T-helper 1 cell (primary cell): ENCODE measurements at regions not wholly inside any gene's neighbourhood (a gene's known extent, or its start where the extent isn't known, plus 50 kb on each side); places are given as distances from the start of the nearest gene placed in this dataset.

ENCODE experiments used
- DNase-seq, 5 donors: peaks; one replicate each; pipeline ENCODE4 v3.0.0-alpha.2; 2012 to 2020

DNA sequence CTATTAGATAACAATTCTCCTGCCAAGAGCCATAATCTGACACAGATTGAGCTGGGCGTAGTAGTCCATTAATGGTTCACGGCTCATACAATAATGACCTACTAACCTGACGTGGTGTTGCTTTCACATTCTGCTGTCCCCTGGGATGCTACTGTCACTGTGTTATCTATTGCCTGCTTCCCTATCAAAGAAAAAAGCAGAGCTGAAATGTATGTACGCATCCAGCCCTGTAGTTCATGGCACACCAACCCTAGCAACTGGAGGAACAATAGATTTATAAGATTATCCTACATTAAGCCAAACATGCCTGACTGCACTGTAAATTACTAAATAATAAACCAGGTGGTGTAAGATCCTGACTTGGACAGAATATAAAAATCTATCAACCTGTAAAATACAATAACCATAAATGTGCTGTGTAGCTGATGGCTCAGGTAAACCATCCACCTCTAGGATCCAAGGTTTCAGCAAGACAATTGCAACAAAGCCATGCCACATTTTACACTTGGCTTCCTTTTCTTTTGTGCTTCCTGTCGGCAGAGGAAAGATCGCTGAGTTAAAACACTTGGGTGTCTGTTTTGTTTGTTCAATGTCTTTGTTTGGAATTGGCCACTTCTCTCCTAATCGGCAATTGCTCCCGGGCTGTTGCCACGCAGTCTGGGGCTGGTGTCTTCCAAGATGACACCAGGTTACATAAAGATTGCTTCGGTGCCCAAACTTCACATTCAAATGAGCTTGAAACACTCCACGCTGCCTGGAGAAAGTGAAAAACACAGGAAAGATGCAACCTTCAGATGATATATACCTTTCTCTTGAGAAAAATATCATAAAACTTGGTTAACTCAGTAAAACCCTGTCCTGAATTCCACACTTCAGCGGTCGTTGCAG lies 143.9 kb upstream of the MGMT start:
- DNase-seq = no peak

DNA sequence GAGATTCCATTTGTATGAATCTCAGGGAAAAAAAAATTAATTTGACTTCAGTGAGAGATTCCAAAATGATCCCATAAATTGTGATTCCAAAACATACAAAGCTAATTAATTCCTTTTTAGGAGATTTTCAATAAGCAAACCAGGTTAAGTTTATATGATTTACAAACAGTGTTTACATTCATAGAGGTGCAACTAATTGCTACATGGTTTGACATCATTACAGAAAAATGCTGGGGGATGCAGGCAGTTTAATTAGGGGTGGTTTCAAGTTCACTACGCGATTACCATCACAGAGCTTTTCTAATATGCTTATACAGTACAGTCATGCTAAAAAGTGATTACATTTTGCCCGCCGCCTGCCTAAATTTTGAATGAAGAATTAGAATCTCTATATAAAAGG lies 143.2 kb upstream of the MGMT start:
- no peak for DNase-seq

DNA sequence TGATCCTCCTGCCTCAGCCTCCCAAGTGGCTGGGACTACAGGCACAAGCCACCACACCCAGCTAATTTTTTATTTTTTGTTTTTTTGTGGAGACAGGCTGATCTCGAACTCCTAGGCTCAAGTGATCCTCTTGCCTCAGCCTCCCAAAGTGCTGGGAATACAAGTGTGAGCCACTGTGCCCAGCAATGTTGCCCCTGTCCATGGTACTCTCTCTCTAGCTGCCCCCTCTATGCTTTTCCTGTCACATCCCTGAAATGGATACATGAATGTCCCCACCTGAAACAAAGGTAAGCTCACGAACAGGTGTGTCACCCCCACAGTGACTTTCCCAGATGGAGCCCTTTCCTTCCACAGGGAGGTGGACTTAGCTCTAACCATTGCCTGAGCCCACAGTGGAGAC lies 141.1 kb upstream of the MGMT start:
- DNase-seq = no peak

DNA sequence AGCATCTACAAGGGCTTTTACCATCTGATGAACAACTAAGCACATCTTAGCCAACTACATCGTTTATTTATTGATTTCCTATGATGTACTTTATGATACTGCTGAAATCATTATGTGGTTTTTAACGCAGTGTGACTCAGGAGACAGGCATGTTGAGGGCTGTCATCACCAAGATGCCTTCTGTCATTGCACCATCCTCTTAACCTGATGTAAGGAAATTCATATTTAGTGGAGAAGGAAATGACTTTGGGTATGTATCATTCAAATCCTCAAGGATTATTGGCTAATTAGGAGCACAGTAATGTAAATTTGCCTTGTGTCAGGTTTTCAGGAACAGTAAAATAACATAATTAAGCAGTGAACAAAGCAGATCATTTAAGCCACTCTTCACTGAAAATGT lies 138.5 kb upstream of the MGMT start:
- no peak for DNase-seq

DNA sequence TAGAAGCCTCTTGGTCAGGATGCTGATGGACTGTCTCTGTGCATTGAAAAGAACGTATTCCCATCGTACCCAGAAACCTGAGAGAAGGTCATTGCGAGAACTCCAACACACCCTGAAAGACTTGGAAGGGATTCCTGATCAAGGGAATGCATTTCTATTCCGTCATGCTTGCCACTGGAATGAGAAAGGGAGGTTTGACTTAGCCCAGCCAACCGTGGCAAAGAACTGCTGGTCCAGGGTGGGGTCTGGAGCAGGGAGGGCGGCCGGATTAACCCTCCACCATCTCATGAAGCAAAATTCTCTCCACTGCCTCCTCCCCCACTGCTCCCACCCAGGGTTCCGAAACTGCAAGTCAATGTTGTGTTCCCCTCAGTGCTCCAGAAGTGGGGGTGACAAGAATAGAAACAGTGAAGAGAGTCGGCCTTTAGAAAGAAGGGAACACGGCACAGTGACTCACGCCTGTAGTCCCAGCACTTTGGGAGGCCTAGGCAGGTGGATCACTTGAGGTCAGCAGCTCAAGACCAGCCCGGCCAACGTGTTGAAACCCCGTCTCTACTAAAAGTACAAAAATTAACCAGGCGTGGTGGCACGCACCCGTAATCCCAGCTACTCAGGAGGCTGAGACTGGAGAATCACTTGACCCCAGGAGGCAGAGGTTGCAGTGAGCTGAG lies 137.5 kb upstream of the MGMT start:
- no peak for DNase-seq

DNA sequence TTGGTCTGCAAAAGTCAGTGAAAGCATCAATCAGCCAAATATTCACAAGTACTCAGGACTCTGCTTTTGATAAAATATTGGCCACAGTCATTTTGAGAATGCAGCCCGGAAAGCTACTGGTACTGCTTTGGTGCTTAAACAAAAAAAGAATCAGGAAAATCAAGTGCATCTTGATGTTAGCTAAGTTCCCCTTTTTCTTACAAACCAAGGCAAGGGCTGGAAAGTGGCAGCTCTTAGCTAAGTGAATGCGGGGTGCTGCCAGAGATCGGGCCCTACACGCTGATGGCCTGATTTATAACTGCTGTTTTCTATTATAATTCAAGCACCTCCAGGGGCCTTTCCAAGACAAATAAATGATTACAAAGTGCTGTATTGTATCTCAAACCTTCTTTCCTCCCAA lies 136.8 kb upstream of the MGMT start:
- no peak for DNase-seq

DNA sequence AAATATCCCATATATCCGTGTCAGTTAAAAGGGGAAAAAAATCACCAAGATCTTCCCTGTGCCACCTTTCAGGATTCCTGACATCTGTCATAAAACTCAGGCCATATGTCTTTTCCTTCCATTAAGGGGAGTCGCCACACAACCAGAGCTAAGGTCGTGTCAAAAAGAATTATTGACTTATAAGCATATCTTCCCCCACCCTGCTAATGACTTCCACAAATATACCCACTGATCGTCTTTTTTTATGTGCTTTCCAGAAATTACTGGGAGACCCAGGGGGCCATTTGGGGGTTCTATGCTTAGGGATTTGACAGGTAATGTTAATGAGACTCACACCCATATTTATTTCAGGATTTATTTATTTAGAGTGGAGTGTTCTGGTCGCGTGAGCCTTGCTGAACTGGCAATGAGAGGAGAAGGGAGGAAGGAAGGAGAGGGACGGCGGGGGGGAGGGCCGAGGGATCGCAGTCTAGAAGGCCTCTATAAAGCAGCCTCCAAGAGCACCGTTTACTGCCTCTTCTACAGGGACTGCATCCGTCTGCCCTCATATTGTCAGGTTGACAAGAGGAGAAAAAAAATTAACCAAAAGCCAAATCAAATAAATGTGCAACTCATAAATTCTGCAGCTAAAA lies 135.7 kb upstream of the MGMT start:
- DNase-seq = no peak

DNA sequence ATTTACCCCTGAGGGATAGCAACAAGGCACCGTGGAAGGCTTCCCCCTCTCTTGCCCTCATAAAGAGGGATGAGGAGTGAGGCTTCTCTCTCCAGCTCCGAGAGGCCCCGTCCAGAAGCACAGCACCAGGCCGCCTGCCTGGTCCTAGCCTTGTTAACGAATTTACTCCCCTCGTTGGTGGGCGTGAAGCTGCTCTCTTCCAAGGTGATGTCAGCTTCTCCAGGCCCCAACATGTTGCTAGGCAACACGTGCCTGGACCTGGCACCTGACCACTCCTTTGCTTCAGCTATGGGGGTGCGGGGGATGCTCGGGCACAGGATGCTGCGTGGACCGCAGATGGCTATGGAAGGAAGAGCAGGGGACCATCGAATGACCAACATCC lies 135.2 kb upstream of the MGMT start:
- no peak for DNase-seq

DNA sequence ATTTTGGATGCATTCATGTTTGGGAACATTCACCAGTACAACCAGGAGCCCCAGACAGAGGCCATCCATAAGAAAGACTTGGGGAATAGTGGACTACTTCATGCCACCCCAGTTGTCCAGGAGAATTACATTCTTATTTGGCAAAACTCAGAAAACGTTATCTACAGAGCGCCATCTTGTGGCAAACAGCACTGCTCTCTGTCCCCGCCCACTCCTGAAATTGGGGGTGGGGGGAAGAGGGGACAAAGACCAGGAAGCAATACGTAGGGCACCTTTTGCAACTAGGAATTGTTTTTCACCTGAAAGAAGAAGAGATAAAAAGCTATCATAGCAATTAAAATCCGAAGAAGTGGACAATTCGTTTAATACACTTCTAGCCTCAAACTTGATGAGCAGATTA lies 134.6 kb upstream of the MGMT start:
- peak in 1 of 5 donors; percentile 1 for DNase-seq

DNA sequence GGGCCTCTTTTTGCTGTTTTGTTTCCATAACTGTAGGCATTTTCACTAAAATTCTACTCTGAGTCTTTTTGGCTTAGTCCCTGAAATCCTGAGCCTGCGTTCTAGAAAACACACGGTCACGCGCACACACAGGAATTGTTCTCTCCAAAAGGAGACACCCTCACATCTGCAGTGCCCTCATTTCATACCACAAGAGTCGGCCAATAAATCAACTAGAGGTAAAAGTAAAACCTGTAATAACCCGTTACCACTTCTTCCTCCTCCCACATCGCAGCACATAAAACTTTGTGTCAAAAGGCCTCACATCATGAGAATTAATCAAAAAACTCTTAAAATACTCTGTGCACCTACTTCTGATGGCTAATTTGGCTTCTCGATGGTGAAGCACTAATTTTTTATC lies 133.3 kb upstream of the MGMT start:
- DNase-seq = no peak

DNA sequence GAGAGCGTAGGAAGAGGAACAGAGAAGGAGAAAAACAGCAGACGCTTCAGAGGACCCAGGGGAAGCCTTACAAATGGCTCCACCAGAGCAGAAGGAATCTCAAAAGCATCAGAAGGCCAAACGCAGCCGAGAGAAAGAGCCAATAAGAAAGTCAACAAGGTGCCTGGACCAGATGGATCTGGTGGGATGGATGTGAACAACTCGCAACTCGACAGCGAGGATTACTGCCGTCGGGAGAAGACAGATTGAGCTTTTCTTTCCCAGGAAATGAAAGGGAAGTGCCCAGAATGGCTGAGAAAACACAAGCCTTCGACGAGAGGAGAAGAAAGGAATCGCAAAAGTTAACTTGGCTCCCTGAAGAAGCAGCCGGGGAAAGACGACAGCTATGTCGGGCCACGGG lies 132.8 kb upstream of the MGMT start:
- DNase-seq = no peak

DNA sequence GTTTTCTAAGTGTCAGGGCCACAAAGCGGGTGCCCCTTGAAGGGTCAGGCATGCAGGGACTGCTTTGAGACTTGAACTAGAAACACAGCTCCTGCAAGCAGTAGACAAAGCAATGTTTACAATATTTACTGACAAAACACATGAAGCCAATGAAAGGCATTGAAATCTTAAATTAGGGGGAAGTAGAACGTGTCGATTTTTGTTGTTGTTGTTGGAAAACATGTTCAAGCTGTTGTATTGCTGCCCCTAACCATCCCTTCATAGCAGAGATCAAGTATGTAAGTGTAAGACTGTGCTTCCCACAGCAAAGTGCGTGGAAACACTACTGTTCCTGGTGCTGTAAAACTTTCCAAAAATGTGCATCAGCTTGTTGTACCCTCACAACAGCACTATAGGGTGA lies 131.6 kb upstream of the MGMT start:
- no peak for DNase-seq

DNA sequence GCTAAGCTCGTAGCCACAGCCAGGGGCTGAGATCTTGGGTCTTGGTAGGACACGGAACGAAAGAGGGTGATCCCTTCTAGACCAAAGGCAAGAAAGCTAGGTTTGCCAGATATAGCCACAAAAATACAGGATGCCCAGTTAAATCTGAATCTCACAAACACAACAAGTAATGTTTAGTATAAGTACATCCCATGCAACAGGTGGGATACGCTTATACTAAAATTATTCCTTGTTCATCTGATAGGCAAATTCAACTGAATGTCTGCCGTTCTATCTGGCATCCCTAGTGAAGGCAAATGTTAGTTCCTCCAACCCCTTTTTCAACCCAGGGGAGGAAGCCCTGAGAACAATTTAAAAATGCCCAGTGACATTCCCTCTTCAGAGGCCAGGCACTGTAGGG lies 131.1 kb upstream of the MGMT start:
- no peak for DNase-seq

DNA sequence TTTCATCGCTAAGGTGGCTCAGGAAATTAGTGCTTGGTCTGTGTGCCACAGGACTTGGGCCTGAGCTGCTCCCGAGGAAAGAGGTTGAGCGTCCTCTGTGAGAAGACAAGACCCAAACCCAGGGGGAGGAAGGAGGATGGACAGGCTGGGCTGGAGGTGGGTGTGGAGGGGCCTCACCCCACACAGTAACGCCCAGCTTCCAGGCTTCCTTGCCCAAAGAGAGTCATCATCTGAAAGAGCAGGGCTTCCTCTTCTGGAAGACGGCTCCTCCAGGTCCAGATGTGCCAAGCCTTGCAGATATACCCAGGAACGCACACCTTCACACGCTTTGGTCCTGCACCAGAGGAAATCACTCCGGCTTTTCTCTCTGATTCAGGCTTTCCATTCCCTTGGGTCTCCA lies 127.8 kb upstream of the MGMT start:
- no peak for DNase-seq

DNA sequence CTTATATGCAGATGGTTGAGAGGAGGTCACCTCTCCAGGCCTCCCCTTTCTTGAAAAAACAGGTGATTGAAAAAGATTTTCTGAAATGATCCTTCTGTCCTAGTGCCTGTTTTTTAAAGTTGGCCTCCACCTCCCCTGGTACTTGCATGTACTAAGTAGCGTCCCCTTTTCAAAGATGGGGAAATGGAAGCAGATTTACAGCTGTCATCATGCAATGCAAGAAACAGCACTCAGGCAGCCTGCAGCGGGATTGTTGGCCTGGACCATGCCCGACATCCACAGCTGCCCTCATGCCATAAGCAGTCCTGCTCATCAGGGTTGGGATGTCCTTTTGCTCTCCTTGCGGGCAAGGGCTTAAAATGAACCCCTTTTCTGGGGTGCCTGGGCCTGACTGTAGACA lies 127.2 kb upstream of the MGMT start:
- DNase-seq = no peak

DNA sequence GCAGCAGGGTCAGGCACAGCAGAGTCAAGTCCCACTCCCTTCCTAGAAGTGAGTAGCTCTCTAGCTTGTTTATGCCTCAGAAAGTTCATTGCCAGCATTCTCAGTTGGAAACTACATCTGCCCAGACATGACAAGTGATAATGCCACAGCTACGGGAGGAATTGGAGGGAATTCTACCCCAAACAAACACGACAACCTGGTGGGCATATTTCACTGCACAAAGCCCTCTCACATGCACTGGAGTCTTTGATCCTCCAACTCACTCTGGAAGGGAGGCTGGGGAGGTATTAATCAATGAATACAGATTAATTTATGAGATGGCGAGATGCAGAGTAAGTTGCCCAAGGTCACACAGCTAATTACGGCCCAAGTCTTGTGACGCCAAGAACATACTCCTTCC lies 126.0 kb upstream of the MGMT start:
- DNase-seq = no peak

DNA sequence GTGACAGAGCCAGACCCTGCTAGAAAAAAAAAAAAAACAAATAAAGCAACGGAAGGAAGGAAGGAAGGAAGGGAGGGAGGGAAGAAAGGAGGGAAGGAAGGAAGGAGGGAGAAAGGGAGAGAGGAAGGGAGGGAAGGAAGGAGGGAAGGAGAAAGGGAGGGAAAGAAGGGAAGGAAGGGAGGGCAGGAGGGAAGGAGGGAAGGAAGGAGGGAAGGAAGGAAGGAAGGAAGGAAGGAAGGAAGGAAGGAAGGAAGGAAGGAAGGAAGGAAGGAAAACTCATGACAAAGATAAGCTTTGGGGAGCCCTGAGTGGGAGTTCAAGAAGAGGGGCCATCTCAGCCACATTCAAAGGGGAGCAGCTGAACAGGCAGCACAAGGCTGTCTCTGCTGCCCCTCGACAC lies 124.7 kb upstream of the MGMT start:
- DNase-seq = no peak

DNA sequence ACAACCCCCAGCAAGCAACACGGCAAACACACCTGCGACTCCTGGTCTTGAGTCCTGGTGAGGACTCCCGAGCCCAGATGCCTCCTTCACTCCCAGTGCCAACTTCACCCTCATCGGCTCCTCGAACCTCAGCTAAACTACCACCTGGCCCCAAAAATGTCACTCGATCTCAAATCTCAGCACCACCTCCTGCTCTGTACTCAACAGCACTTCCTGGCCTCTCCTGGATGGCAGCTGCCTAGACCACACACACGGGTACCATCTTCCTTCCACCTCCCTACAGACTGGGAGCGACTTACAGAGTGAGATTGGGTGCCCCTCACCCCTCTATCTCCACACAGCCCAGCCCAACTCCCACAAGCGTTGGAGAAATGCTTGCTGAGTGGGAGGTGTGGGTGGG lies 123.9 kb upstream of the MGMT start:
- no peak for DNase-seq

DNA sequence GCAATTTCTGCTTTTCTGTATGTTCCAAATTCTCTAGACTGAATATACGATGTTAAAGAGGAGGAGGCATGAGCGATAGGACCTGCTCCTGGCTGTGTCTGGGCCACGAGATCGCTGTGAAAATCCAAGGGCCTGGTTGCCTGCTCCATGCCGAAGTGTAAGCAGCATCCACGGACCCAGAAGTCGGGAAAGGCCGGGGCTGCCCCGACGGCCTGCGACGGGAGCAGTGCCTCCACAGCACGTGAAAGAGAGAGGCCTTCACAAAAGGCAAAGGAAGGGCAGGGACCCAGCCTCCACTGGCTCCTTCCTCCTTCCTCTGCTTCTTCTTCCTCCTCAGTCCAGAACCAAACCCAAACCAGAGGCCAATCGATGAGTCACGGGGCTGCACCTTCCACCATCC lies 122.9 kb upstream of the MGMT start:
- no peak for DNase-seq

DNA sequence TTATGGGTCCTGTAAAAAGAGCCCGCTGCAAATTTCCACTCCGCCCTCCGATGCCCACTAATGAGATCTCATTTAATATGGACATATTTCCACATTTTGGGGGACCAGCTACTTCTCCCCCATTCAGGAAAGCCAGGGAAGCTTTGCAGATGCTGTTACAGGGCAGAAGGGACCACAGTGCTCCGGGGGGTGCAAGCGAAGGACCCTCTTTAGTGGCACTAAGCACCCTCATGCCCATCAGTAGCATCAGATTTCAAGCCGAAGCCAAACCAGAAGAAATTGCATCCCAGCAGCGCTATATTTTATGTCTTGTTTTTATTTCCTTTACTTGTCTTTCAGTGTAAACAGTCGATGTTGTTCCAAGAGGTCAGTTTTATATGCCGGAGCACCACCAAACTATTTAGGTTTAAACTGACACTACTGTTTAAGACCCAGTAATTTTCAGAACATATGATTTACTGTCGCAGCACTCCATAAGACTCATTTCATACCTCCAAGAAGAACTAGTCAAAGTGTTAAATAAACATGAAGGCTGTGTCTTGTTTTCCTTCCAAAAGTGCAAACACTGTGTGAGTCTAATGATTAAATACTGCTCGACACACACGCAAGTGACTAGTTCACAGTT lies 122.2 kb upstream of the MGMT start:
- DNase-seq = no peak

DNA sequence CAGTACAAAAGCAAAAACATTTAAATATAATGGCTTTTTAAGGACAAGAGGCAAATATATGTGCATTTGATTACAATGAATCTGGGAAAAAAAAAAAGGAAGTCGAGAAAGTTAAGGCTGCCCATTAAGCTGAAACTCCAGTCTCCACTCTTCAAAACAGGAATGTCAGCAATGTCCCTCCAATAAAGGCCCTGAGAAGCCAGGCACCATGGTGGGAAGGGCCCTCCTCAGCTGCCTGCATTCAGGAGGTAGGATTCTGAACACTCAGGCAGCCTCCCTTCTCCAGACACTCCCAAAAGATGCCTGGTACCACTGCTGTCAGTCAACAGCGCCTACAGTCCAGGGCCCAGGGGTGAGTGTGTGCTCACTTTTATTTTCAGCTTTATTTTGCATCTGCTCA lies 121.3 kb upstream of the MGMT start:
- no peak for DNase-seq

DNA sequence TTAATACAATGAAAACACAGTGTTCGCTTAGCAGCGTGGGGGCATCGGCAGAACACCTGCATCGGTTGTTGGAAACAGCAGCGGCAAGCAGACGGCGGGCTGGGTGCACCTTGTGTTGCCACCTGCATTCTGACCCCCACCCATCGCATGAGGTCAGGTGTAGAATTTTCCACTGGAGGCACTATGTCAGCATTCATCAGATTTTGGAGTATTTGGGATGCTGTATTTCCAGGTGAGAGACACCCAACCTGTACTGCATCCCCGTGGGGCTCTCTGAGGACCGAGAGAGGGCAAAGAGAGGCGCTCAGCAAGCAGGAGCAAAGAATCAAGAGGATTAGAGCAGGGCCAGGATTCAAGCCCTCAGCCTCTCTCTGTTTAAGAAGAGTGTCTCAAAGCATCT lies 116.4 kb upstream of the MGMT start:
- no peak for DNase-seq

DNA sequence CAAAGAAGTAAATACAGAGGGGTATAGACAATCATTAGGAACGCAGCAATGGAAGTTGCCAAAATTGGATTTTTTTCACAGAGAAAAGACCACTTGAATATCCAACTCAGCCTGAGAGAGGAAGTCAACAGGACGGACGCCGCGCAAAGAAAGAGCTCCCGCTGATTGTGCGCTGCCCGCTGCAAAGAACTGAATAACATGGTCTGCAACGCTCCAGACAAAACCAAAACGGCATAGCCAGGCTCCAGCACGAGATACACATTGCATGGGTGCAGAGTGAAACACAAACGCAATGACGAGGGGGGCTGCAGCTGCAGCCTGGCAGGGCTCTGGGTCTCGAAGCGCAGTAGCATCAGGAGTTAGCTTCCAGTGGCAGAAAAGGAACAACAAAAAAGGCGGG lies 113.9 kb upstream of the MGMT start:
- no peak for DNase-seq

DNA sequence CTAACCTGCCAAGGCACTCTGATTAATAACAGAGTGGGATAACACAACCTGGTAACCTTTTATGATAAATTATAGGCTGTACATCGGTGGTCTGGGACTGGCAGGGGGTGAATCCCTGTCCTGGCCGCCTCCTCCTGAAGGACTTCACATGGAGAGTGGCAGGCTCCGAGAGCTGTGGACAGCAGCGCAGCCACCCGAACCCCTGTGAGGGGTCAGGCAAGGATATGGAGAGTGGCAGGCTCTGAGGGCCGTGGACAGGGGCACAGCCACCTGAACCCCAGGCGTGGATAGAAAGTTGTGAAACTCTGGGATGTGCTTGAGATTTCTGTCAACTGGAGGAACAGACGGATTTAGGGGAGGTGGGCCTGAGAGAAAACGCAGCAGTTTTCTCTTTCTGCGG lies 107.0 kb upstream of the MGMT start:
- DNase-seq = no peak
